Body of pancreas (tissue), 4 donors: ENCODE measurements at regions not wholly inside any gene's neighbourhood (a gene's known extent, or its start where the extent isn't known, plus 50 kb on each side); places are given as distances from the start of the nearest gene placed in this dataset.

ENCODE experiments used
- CTCF ChIP-seq, 7 experiments: fragments of 450-650 bp in 4 of 7; fragments of 200-600 bp in 3 of 7; sonication (generic) in 3 of 7; IDR thresholded peaks; one replicate each; pipeline ENCODE4 v1.5.1; 2016 to 2019; ENCODE audit warnings: antibody characterized with exemption in 7 of 7
- POLR2A ChIP-seq, 3 donors: fragments of 450-650 bp; IDR thresholded peaks; one replicate each; pipeline ENCODE4 v1.6.1; 2016; ENCODE audit warnings: antibody characterized with exemption in 3 of 3, mild to moderate bottlenecking in 2 of 3

GRCh38 chr9:27880156-27880555 lies 306.9 kb upstream of the C9orf72 start:
- TF ChIP-seq CTCF (IDR thresholded peaks at IDR 0.05) (no peak), POLR2A (IDR thresholded peaks at IDR 0.05) (no peak)
